Muscle of leg (tissue), 3 donors: ENCODE measurements at regions not wholly inside any gene's neighbourhood (a gene's known extent, or its start where the extent isn't known, plus 50 kb on each side); places are given as distances from the start of the nearest gene placed in this dataset.
"Not testable (repeated sequence)": the region's sequence is repeated elsewhere in the genome, so short reads cannot be mapped to it uniquely, and the experiment has no call there.

Source experiments
- DNase-seq: peaks from one replicate; pipeline ENCODE4 v3.0.0; 2013
- H3K27ac ChIP-seq: one replicate; pipeline ENCODE4 v1.5.1; 2013; ENCODE audit warnings: mild to moderate bottlenecking, low read length, control low read depth
- H3K27me3 ChIP-seq: one replicate; pipeline ENCODE4 v1.6.1; 2013; ENCODE audit warnings: low read length; ENCODE audit not compliant: control insufficient read depth, insufficient read depth
- H3K36me3 ChIP-seq: one replicate; pipeline ENCODE4 v1.6.1; 2013; ENCODE audit warnings: low read length; ENCODE audit not compliant: control insufficient read depth, insufficient read depth
- H3K4me1 ChIP-seq: one replicate; pipeline ENCODE4 v1.6.1; 2013; ENCODE audit warnings: low read length; ENCODE audit not compliant: control insufficient read depth, insufficient read depth
- H3K4me3 ChIP-seq: one replicate; pipeline ENCODE4 v1.5.1; 2013; ENCODE audit warnings: low read length, control low read depth
- H3K9me3 ChIP-seq: replicated peaks from 2 replicates; pipeline ENCODE4 v1.6.1; 2013; ENCODE audit warnings: low read depth, low read length; ENCODE audit not compliant: control insufficient read depth
- WGBS: methylation state at CpG from one replicate; pipeline ENCODE4 v1.1.5; 2013; ENCODE audit warnings: missing lambda C conversion rate; ENCODE audit not compliant: insufficient coverage; 5-methylcytosine and 5-hydroxymethylcytosine counted together

DNA sequence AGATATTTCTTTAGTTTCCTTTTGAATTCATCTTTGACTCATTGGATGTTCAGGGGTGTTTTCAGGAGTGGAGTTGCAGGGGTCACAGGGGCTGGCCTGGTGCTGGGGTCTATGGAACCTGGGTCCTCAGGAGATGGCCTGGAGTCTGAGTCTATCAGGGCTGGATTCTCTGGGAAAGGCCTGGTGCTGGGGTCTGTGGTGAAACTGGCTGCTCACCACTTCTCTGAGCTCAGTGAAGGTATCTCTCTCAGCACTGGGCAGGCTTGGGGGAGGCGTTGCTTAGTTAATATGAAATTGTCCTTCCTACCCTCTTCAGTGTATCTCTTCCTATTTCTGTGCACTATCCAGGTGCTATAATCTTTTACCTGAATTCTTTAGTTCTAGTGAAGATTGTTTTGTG, 83.1 kb upstream of the SLC24A3 start:
- DNase-seq, result no peak
- Histone ChIP-seq H3K9me3 (no peaks in the 10 kb centered on the region), H3K4me3 (no peak overlapping the region), H3K27me3 (no peaks in the 10 kb centered on the region), H3K4me1 (peaks cover 2% of the 10 kb centered on the region), H3K27ac (no peak overlapping the region), H3K36me3 (no peaks in the 10 kb centered on the region)
- WGBS, result no CpG with 5 or more reads among the region's 1 CpG

DNA sequence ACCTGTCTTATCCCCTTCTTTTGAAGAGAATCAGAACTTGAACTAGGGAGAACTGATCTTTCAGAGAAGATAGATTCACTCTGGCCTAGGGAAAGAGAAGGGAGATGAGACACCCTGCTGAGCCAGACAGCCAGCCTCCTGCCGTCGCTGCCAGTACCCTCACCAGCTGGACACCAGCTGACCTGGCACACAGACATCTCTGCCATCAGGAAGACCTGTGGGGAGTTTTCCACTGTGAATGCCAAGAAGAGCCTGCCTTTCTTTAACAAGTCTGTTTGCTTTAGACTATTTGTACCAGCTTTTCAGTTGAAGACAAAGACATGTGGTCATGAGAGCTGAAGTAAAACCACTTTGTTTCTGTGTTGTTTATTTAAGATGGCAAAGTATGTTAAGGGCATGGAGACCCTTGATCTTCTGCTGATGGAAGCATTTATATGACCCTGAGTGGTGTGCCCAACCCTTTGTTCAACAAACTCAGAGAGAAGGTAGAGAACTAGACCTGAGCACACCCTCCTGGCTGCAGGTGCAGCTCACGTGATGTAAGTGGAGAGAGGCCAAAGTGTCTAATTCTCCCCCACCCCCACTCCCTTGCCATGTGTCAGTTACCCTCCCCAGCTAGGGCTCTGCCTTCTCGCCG, 82.3 kb upstream of the SLC24A3 start:
- H3K9me3 ChIP-seq, result peaks cover 2% of the 10 kb centered on the region
- H3K4me3 ChIP-seq, result no peak overlapping the region
- 67% methylated on average over 2 of the region's 5 CpGs for WGBS
- no peaks in the 10 kb centered on the region for H3K27me3 ChIP-seq
- no peak for DNase-seq
- peaks cover 2% of the 10 kb centered on the region for H3K4me1 ChIP-seq
- H3K27ac ChIP-seq, result no peak overlapping the region
- H3K36me3 ChIP-seq, result no peaks in the 10 kb centered on the region

DNA sequence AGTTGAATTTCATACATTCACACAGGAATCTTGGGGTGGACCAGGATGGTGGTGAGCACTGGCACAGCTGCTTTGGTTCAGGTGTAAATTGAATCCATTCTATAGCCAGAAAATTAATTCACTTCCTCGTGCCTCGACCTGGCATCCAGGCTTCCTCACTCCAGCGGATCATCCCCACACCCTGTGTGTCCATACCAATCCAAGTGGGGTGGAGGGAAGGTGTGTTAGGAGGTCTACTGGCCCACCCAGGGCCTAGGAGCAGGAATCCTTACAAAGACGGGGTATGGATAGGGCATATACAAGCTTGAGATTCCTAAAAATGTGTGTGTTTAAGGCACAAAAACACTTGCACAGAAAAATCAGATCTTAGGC, 81.8 kb upstream of the SLC24A3 start:
- Histone ChIP-seq H3K4me1 (peaks cover 2% of the 10 kb centered on the region), H3K27me3 (no peaks in the 10 kb centered on the region), H3K9me3 (peaks cover 2% of the 10 kb centered on the region), H3K36me3 (no peaks in the 10 kb centered on the region), H3K4me3 (no peak overlapping the region), H3K27ac (no peak overlapping the region)
- no CpG with 5 or more reads among the region's 4 CpGs for WGBS
- DNase-seq, result no peak

DNA sequence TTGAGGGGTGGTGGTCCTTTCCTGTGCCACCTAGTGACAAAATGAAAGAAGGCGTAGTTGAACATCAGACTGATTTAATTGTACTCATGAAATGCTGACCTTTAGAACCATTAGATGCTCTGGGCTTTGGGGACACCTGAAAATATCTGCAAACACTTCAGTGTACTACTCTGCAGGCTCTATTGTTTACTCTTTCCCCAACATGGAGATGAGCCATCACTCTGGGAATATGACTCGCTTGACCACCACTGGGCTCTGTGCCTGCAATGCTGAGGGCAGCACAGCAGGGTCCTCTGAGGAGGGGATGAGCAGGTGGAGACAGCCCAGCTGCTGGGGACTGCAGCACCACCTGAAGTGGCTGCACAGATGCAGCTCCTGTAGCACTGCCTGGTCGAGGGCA, 74.8 kb upstream of the SLC24A3 start:
- no peak for DNase-seq
- H3K27me3 ChIP-seq, result no peaks in the 10 kb centered on the region
- H3K4me3 ChIP-seq, result no peak overlapping the region
- no peaks in the 10 kb centered on the region for H3K36me3 ChIP-seq
- H3K27ac ChIP-seq, result no peak overlapping the region
- no peaks in the 10 kb centered on the region for H3K4me1 ChIP-seq
- peaks cover 5% of the 10 kb centered on the region for H3K9me3 ChIP-seq
- 50% methylated on average over 2 of the region's 3 CpGs for WGBS

DNA sequence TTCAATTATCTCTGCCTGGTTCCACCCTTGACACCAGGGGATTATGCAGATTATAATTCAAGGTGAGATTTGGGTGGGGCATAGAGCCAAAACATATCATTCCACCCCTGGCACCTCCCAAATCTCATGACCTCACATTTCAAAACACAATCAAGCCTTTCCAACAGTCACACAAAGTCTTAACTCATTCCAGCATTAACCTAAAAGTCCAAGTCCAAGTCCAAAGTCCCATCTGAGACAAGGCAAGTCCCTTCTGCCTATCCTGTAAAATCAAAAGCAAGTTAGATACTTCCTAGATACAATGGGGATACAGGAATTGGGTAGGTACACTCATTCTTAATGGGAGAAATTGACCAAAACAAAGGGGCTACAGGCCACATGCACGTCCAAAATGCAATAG, 73.7 kb upstream of the SLC24A3 start:
- H3K27ac ChIP-seq, result no peak overlapping the region
- whole genome bisulfite sequencing, result 67% methylated on average over 1 of the region's 1 CpG
- H3K4me1 ChIP-seq, result no peaks in the 10 kb centered on the region
- H3K36me3 ChIP-seq, result no peaks in the 10 kb centered on the region
- no peak overlapping the region for H3K4me3 ChIP-seq
- H3K9me3 ChIP-seq, result peaks cover 5% of the 10 kb centered on the region
- no peaks in the 10 kb centered on the region for H3K27me3 ChIP-seq
- no peak for DNase-seq

DNA sequence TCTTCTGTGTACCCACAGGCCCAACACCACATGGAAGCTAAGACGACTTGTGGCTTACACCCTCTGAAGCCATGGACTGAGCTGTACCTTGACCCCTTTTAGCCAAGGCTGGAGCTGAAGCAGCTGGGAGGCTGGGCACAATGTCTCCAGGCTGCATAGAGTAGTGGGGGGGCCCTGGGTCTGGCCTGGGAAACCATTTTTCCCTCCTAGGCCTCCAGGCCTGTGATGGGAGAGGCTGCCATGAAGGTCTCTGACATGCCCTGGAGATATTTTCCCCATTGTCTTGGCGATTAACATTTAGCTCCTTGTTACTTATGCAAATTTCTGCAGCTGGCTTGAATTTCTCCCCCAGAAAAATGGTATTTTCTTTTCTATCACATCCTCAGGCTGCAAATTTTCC, 72.9 kb upstream of the SLC24A3 start:
- not testable (repeated sequence) for H3K27me3 ChIP-seq, H3K4me3 ChIP-seq, H3K9me3 ChIP-seq, H3K36me3 ChIP-seq, H3K4me1 ChIP-seq, H3K27ac ChIP-seq, DNase-seq
- WGBS, result 100% methylated on average over 1 of the region's 2 CpGs

DNA sequence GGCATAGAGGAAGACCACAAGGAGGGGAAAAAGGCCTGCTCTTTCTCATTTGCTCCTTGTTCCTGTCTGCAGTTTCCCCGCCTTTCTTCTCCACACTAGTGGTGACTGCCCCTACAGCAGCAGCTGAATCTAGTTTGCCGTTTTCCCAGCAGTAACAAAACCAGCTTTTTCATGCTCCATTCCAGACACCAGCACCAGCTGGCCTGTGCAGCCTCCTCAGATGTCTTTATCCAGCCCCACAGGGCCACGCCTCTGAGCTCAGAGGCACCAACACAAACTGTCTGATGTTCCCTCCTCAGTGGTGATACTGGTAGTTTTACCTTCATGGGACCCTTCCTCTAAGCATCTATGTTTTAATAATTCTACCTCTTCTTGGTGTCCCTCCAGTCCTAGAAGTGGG, 70.4 kb upstream of the SLC24A3 start:
- Histone ChIP-seq H3K27ac (no peak overlapping the region), H3K36me3 (no peaks in the 10 kb centered on the region), H3K27me3 (no peaks in the 10 kb centered on the region), H3K9me3 (peaks cover 2% of the 10 kb centered on the region), H3K4me1 (no peaks in the 10 kb centered on the region), H3K4me3 (no peak overlapping the region)
- WGBS, result 54% methylated on average over 3 of the region's 3 CpGs
- DNase-seq, result peak; percentile 25

DNA sequence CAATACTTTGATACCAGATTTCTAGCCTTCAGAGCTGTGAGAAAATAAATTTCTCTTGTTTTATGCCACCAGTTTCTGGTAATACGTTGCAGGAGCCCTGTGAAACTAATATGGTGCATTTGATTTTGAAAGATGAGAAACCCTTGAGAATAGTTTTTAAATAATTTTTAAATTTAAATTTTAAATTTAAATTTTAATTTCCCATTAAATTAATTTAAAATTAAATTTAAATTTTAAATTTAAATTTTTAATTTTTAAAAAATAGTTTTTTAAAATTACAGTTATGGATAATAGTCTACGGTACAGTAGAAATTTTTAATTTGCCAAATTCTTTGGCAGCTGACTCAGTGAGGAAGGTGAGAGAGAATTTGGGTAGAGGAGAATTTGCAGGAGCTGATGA, 68.6 kb upstream of the SLC24A3 start:
- Histone ChIP-seq H3K27ac (no peak overlapping the region), H3K27me3 (no peaks in the 10 kb centered on the region), H3K36me3 (no peaks in the 10 kb centered on the region), H3K4me3 (no peak overlapping the region), H3K9me3 (peaks cover 2% of the 10 kb centered on the region), H3K4me1 (no peaks in the 10 kb centered on the region)
- DNase-seq, result no peak
- no CpG with 5 or more reads among the region's 2 CpGs for WGBS

DNA sequence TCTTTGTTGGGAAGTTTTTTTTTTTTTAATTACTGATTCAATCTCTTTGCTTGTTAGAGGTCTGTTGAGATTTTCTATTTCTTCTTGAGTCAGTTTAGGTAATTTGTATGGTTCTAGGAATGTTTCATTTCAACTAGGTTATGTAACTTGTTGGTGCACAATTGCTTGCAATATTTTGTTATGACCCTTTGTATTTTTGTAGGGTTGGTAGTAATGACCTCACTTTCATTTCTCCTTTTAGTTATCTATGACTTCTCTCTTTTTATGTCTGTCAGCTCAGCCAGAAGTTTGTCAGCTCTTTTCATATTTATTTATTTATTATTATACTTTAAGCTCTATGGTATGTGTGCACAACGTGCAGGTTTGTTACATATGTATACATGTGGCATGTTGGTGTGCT, 51.1 kb upstream of the SLC24A3 start:
- WGBS, result no CpG with 5 or more reads among the region's 1 CpG
- H3K4me3 ChIP-seq, result no peak overlapping the region
- H3K27ac ChIP-seq, result no peak overlapping the region
- no peaks in the 10 kb centered on the region for H3K27me3 ChIP-seq
- DNase-seq, result no peak
- H3K4me1 ChIP-seq, result no peaks in the 10 kb centered on the region
- H3K9me3 ChIP-seq, result no peaks in the 10 kb centered on the region
- H3K36me3 ChIP-seq, result no peaks in the 10 kb centered on the region
